ENCODE measurements at regions not wholly inside any gene's neighbourhood (a gene's known extent, or its start where the extent isn't known, plus 50 kb on each side); places are given as distances from the start of the nearest gene placed in this dataset.
"Not testable (repeated sequence)": the region's sequence is repeated elsewhere in the genome, so short reads cannot be mapped to it uniquely, and the experiment has no call there.

GRCh38 chr1:244286341-244286740, 165.4 kb downstream of the ADSS2 start:
- H3K9ac ChIP-seq (ENCODE audit: low read depth, low read length) = no peak overlapping the region
- no peaks in the 10 kb centered on the region for H3K9me3 ChIP-seq (ENCODE audit: control insufficient read depth, insufficient read depth, low read length)
- no peaks in the 10 kb centered on the region for H3K36me3 ChIP-seq (ENCODE audit: insufficient read depth, low read length)
- H3K4me1 ChIP-seq (ENCODE audit: insufficient read depth, low read length) = no peaks in the 10 kb centered on the region

- Histone ChIP-seq H3K4me1 (ENCODE audit: insufficient read depth, low read length) (no peaks in the 10 kb centered on the region), H3K9me3 (ENCODE audit: control insufficient read depth, insufficient read depth, low read length) (no peaks in the 10 kb centered on the region), H3K9ac (ENCODE audit: low read depth, low read length) (no peak overlapping the region), H3K36me3 (ENCODE audit: insufficient read depth, low read length) (no peaks in the 10 kb centered on the region)
These were observed 164.0 kb downstream of the ADSS2 start for GRCh38 chr1:244287726-244288125.

- Histone ChIP-seq H3K9ac (ENCODE audit: low read depth, low read length) (no peak overlapping the region), H3K9me3 (ENCODE audit: control insufficient read depth, insufficient read depth, low read length) (no peaks in the 10 kb centered on the region), H3K4me1 (ENCODE audit: insufficient read depth, low read length) (no peaks in the 10 kb centered on the region), H3K36me3 (ENCODE audit: insufficient read depth, low read length) (no peaks in the 10 kb centered on the region)
These were observed 163.0 kb downstream of the ADSS2 start for GRCh38 chr1:244288663-244289062.

GRCh38 chr1:244289991-244290785, 161.5 kb downstream of the ADSS2 start:
- no peaks in the 10 kb centered on the region for H3K9me3 ChIP-seq (ENCODE audit: control insufficient read depth, insufficient read depth, low read length)

GRCh38 chr1:244291236-244292201, 160.2 kb downstream of the ADSS2 start:
- no peaks in the 10 kb centered on the region for H3K4me1 ChIP-seq (ENCODE audit: insufficient read depth, low read length)
- H3K9ac ChIP-seq (ENCODE audit: low read depth, low read length) = no peak overlapping the region
- no peaks in the 10 kb centered on the region for H3K36me3 ChIP-seq (ENCODE audit: insufficient read depth, low read length)
- no peaks in the 10 kb centered on the region for H3K9me3 ChIP-seq (ENCODE audit: control insufficient read depth, insufficient read depth, low read length)

More at GRCh38 chr1:244289991-244290785, 161.5 kb downstream of the ADSS2 start:
- Histone ChIP-seq H3K9ac (ENCODE audit: low read depth, low read length) (no peak overlapping the region), H3K4me1 (ENCODE audit: insufficient read depth, low read length) (no peaks in the 10 kb centered on the region), H3K36me3 (ENCODE audit: insufficient read depth, low read length) (no peaks in the 10 kb centered on the region)

- no peak overlapping the region for H3K9ac ChIP-seq (ENCODE audit: low read depth, low read length)
- no peaks in the 10 kb centered on the region for H3K9me3 ChIP-seq (ENCODE audit: control insufficient read depth, insufficient read depth, low read length)
- H3K4me1 ChIP-seq (ENCODE audit: insufficient read depth, low read length) = no peaks in the 10 kb centered on the region
- no peaks in the 10 kb centered on the region for H3K36me3 ChIP-seq (ENCODE audit: insufficient read depth, low read length)
These were observed 157.0 kb downstream of the ADSS2 start for GRCh38 chr1:244294599-244295224.

- Histone ChIP-seq H3K36me3 (ENCODE audit: insufficient read depth, low read length) (no peaks in the 10 kb centered on the region), H3K9ac (ENCODE audit: low read depth, low read length) (no peak overlapping the region), H3K9me3 (ENCODE audit: control insufficient read depth, insufficient read depth, low read length) (no peaks in the 10 kb centered on the region), H3K4me1 (ENCODE audit: insufficient read depth, low read length) (no peaks in the 10 kb centered on the region)
These were observed 155.7 kb downstream of the ADSS2 start for GRCh38 chr1:244296003-244296402.

GRCh38 chr1:244296447-244296846, 155.3 kb downstream of the ADSS2 start:
- no peaks in the 10 kb centered on the region for H3K4me1 ChIP-seq (ENCODE audit: insufficient read depth, low read length)
- H3K9me3 ChIP-seq (ENCODE audit: control insufficient read depth, insufficient read depth, low read length) = no peaks in the 10 kb centered on the region
- no peak overlapping the region for H3K9ac ChIP-seq (ENCODE audit: low read depth, low read length)
- H3K36me3 ChIP-seq (ENCODE audit: insufficient read depth, low read length) = no peaks in the 10 kb centered on the region

- no peaks in the 10 kb centered on the region; the same call in 1 of the 2 replicates for H3K4me1 ChIP-seq (ENCODE audit: insufficient read depth, low read length)
- H3K9me3 ChIP-seq (ENCODE audit: control insufficient read depth, insufficient read depth, low read length) = no peaks in the 10 kb centered on the region
- H3K36me3 ChIP-seq (ENCODE audit: insufficient read depth, low read length) = no peaks in the 10 kb centered on the region
- no peak overlapping the region for H3K9ac ChIP-seq (ENCODE audit: low read depth, low read length)
These were observed 154.6 kb downstream of the ADSS2 start for GRCh38 chr1:244297087-244297486.

- H3K36me3 ChIP-seq (ENCODE audit: insufficient read depth, low read length) = no peaks in the 10 kb centered on the region
- no peak overlapping the region for H3K9ac ChIP-seq (ENCODE audit: low read depth, low read length)
These were observed 154.1 kb downstream of the ADSS2 start for GRCh38 chr1:244297616-244298015.

GRCh38 chr1:244300029-244300375, 151.7 kb downstream of the ADSS2 start:
- H3K36me3 ChIP-seq (ENCODE audit: insufficient read depth, low read length); H3K9ac ChIP-seq (ENCODE audit: low read depth, low read length); H3K9me3 ChIP-seq (ENCODE audit: control insufficient read depth, insufficient read depth, low read length); H3K4me1 ChIP-seq (ENCODE audit: insufficient read depth, low read length): not testable (repeated sequence)

More at GRCh38 chr1:244297616-244298015, 154.1 kb downstream of the ADSS2 start:
- no peaks in the 10 kb centered on the region; the same call in 1 of the 2 replicates for H3K4me1 ChIP-seq (ENCODE audit: insufficient read depth, low read length)
- no peaks in the 10 kb centered on the region for H3K9me3 ChIP-seq (ENCODE audit: control insufficient read depth, insufficient read depth, low read length)

- Histone ChIP-seq H3K9me3 (ENCODE audit: control insufficient read depth, insufficient read depth, low read length) (peaks cover 11% of the 10 kb centered on the region), H3K9ac (ENCODE audit: low read depth, low read length) (no peak overlapping the region), H3K36me3 (ENCODE audit: insufficient read depth, low read length) (no peaks in the 10 kb centered on the region), H3K4me1 (ENCODE audit: insufficient read depth, low read length) (peaks cover 9% of the 10 kb centered on the region; the same call in 1 of the 2 replicates)
These were observed 150.0 kb downstream of the ADSS2 start for GRCh38 chr1:244301595-244302130.

GRCh38 chr1:244302876-244303609, 148.7 kb downstream of the ADSS2 start:
- peaks cover 14% of the 10 kb centered on the region for H3K9me3 ChIP-seq (ENCODE audit: control insufficient read depth, insufficient read depth, low read length)
- H3K36me3 ChIP-seq (ENCODE audit: insufficient read depth, low read length) = no peaks in the 10 kb centered on the region
- H3K9ac ChIP-seq (ENCODE audit: low read depth, low read length) = no peak overlapping the region
- peaks cover 9% of the 10 kb centered on the region; the same call in 1 of the 2 replicates for H3K4me1 ChIP-seq (ENCODE audit: insufficient read depth, low read length)
